Posterior vena cava (tissue), 2 donors: ENCODE measurements at regions not wholly inside any gene's neighbourhood (a gene's known extent, or its start where the extent isn't known, plus 50 kb on each side); places are given as distances from the start of the nearest gene placed in this dataset.
"Not testable (repeated sequence)": the region's sequence is repeated elsewhere in the genome, so short reads cannot be mapped to it uniquely, and the experiment has no call there.

Experiments used
- DNase-seq: peaks from one replicate; pipeline ENCODE4 v3.0.0-alpha.2; 2020; ENCODE audit warnings: low spot score
- intact Hi-C, 2 donors: fragments of 100-400 bp; cut with DNase I; formaldehyde crosslinking; loops; one replicate each; pipeline versions ENCODE4 v1.14.1 to v1.14.2; 2022 to 2023
- donor health status: DM: yes; HTN: yes; CAD: no.
- donor health status: DM: yes; HTN: yes; CAD: no.

GRCh38 chr14:47921133-47921532, 245.7 kb upstream of the MDGA2 start:
- intact Hi-C loops = no loop called here
- DNase-seq = no peak

GRCh38 chr14:47919997-47920396, 244.6 kb upstream of the MDGA2 start:
- DNase-seq = no peak

GRCh38 chr14:47919334-47919846, 244.0 kb upstream of the MDGA2 start:
- intact Hi-C loops = no loop called here
- DNase-seq = no peak

More at GRCh38 chr14:47919997-47920396, 244.6 kb upstream of the MDGA2 start:
- intact Hi-C loops = no loop called here

GRCh38 chr14:47917344-47917954, 242.0 kb upstream of the MDGA2 start:
- intact Hi-C loops = no loop called here
- no peak for DNase-seq

- intact Hi-C loops, DNase-seq: not testable (repeated sequence)
Measured at GRCh38 chr14:47901141-47901540, 225.7 kb upstream of the MDGA2 start.

- intact Hi-C loops = no loop called here
Measured at GRCh38 chr14:47899685-47900084, 224.3 kb upstream of the MDGA2 start.

GRCh38 chr14:47874350-47874749, 198.9 kb upstream of the MDGA2 start:
- intact Hi-C loops = no loop called here
- no peak for DNase-seq

More at GRCh38 chr14:47899685-47900084, 224.3 kb upstream of the MDGA2 start:
- no peak for DNase-seq

- intact Hi-C loops = no loop called here
Measured at GRCh38 chr14:47872588-47872987, 197.2 kb upstream of the MDGA2 start.

GRCh38 chr14:47863441-47863840, 188.0 kb upstream of the MDGA2 start:
- intact Hi-C loops = no loop called here
- DNase-seq = no peak

More at GRCh38 chr14:47872588-47872987, 197.2 kb upstream of the MDGA2 start:
- no peak for DNase-seq

- intact Hi-C loops = no loop called here
- DNase-seq = no peak
Measured at GRCh38 chr14:47857646-47858045, 182.2 kb upstream of the MDGA2 start.

GRCh38 chr14:47852278-47852677, 176.9 kb upstream of the MDGA2 start:
- intact Hi-C loops = no loop called here
- no peak for DNase-seq

GRCh38 chr14:47846008-47846407, 170.6 kb upstream of the MDGA2 start:
- no peak for DNase-seq

GRCh38 chr14:47843236-47843635, 167.8 kb upstream of the MDGA2 start:
- intact Hi-C loops = no loop called here
- no peak for DNase-seq

More at GRCh38 chr14:47846008-47846407, 170.6 kb upstream of the MDGA2 start:
- intact Hi-C loops = no loop called here

- DNase-seq = no peak
- intact Hi-C loops = no loop called here
Measured at GRCh38 chr14:47833011-47833410, 157.6 kb upstream of the MDGA2 start.

- intact Hi-C loops = no loop called here
- DNase-seq = no peak
Measured at GRCh38 chr14:47826809-47827208, 151.4 kb upstream of the MDGA2 start.

- intact Hi-C loops = no loop called here
Measured at GRCh38 chr14:47822326-47822725, 146.9 kb upstream of the MDGA2 start.

GRCh38 chr14:47821135-47821534, 145.7 kb upstream of the MDGA2 start:
- intact Hi-C loops = no loop called here
- DNase-seq = no peak

More at GRCh38 chr14:47822326-47822725, 146.9 kb upstream of the MDGA2 start:
- DNase-seq = no peak

- intact Hi-C loops = no loop called here
Measured at GRCh38 chr14:47790477-47790876, 115.1 kb upstream of the MDGA2 start.

GRCh38 chr14:47785058-47785457, 109.7 kb upstream of the MDGA2 start:
- DNase-seq = no peak
- intact Hi-C loops = no loop called here

More at GRCh38 chr14:47790477-47790876, 115.1 kb upstream of the MDGA2 start:
- DNase-seq = no peak

GRCh38 chr14:47778631-47779030, 103.2 kb upstream of the MDGA2 start:
- no peak for DNase-seq
- intact Hi-C loops = no loop called here

GRCh38 chr14:47772652-47773051, 97.2 kb upstream of the MDGA2 start:
- no peak for DNase-seq
- intact Hi-C loops = no loop called here
